ENCODE measurements at regions not wholly inside any gene's neighbourhood (a gene's known extent, or its start where the extent isn't known, plus 50 kb on each side); places are given as distances from the start of the nearest gene placed in this dataset.
"Not testable (repeated sequence)": the region's sequence is repeated elsewhere in the genome, so short reads cannot be mapped to it uniquely, and the experiment has no call there.

GRCh38 chr4:59374416-59374815 lies 1825.7 kb upstream of the ADGRL3 start:
- Histone ChIP-seq H3K27ac (no peak overlapping the region), H3K9me3 (replicated peaks) (no peaks in the 10 kb centered on the region), H3K36me3 (no peaks in the 10 kb centered on the region), H3K4me3 (no peak overlapping the region), H3K4me1 (replicated peaks) (no peaks in the 10 kb centered on the region), H3K27me3 (replicated peaks) (no peaks in the 10 kb centered on the region)
- no peak for DNase-seq (ENCODE audit: low read depth in 1 of 2, low spot score in 2 of 2)

DNA sequence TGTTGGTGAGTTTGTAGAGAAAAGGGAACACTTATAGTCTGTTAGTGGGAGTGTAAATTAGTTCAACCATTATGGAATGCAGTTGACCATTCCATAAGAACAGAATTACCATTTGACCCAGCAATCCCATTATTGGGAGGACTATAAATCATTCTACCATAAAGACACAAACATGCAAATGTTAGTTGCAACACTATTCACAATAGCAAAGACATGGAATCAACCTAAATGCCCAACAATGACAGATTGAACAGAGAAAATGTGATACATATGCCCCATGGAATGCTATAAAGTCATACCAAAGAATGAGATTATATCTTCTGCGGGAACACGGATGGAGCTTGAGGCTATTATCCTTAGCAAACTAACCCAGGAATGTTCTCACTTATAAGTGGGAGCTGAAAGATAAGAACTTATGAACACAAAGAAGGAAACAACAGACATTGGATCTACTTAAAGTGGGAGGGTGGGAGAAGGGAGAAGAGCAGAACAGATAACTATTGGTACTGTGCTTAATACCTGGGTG lies 1819.2 kb upstream of the ADGRL3 start:
- Histone ChIP-seq H3K27ac (no peak overlapping the region), H3K4me1 (replicated peaks) (no peaks in the 10 kb centered on the region), H3K36me3 (no peaks in the 10 kb centered on the region), H3K9me3 (replicated peaks) (no peaks in the 10 kb centered on the region), H3K4me3 (no peak overlapping the region), H3K27me3 (replicated peaks) (no peaks in the 10 kb centered on the region)
- no peak for DNase-seq (ENCODE audit: low read depth in 1 of 2, low spot score in 2 of 2)

GRCh38 chr4:59381591-59381990 lies 1818.5 kb upstream of the ADGRL3 start:
- Histone ChIP-seq H3K4me1 (replicated peaks) (no peaks in the 10 kb centered on the region), H3K27me3 (replicated peaks) (no peaks in the 10 kb centered on the region), H3K27ac (no peak overlapping the region), H3K4me3 (no peak overlapping the region), H3K9me3 (replicated peaks) (no peaks in the 10 kb centered on the region), H3K36me3 (no peaks in the 10 kb centered on the region)
- DNase-seq (ENCODE audit: low read depth in 1 of 2, low spot score in 2 of 2), result no peak

- Histone ChIP-seq H3K27me3 (replicated peaks) (no peaks in the 10 kb centered on the region), H3K9me3 (replicated peaks) (no peaks in the 10 kb centered on the region), H3K27ac (no peak overlapping the region), H3K4me1 (replicated peaks) (no peaks in the 10 kb centered on the region), H3K4me3 (no peak overlapping the region), H3K36me3 (no peaks in the 10 kb centered on the region)
- DNase-seq (ENCODE audit: low read depth in 1 of 2, low spot score in 2 of 2), result no peak
Measured at GRCh38 chr4:59387759-59388758, 1812.1 kb upstream of the ADGRL3 start.

GRCh38 chr4:59393780-59394179 lies 1806.3 kb upstream of the ADGRL3 start:
- Histone ChIP-seq H3K9me3 (replicated peaks) (no peaks in the 10 kb centered on the region), H3K4me3 (no peak overlapping the region), H3K4me1 (replicated peaks) (no peaks in the 10 kb centered on the region), H3K27me3 (replicated peaks) (no peaks in the 10 kb centered on the region), H3K36me3 (no peaks in the 10 kb centered on the region), H3K27ac (no peak overlapping the region)
- no peak for DNase-seq (ENCODE audit: low read depth in 1 of 2, low spot score in 2 of 2)

- no peak overlapping the region for H3K27ac ChIP-seq
Measured at GRCh38 chr4:59400334-59400733, 1799.8 kb upstream of the ADGRL3 start.

DNA sequence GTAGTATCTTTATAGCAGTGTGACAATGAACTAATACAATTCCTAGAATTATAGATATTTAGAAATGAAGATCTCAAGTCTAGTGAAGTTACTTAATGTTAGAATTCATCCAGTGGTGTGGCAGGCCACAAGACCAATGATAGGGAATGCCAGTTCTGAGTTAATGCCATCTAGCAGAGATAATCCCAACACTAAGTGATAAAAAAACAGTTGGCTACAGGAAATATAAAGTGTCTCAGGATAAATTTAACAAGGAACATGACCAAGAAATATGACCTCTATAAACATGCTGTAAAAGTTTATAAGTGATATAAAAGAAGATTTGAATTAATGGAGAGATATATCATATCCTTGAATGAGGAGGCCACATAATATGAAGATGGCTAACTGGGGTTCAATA lies 1790.5 kb upstream of the ADGRL3 start:
- Histone ChIP-seq H3K4me1 (replicated peaks) (no peaks in the 10 kb centered on the region), H3K27ac (no peak overlapping the region), H3K9me3 (replicated peaks) (no peaks in the 10 kb centered on the region), H3K36me3 (no peaks in the 10 kb centered on the region), H3K27me3 (replicated peaks) (no peaks in the 10 kb centered on the region), H3K4me3 (no peak overlapping the region)
- no peak for DNase-seq (ENCODE audit: low read depth in 1 of 2, low spot score in 2 of 2)

More at GRCh38 chr4:59400334-59400733, 1799.8 kb upstream of the ADGRL3 start:
- DNase-seq (ENCODE audit: low read depth in 1 of 2, low spot score in 2 of 2), result no peak
- Histone ChIP-seq H3K36me3 (no peaks in the 10 kb centered on the region), H3K4me3 (no peak overlapping the region), H3K4me1 (replicated peaks) (no peaks in the 10 kb centered on the region), H3K9me3 (replicated peaks) (no peaks in the 10 kb centered on the region), H3K27me3 (replicated peaks) (no peaks in the 10 kb centered on the region)

DNA sequence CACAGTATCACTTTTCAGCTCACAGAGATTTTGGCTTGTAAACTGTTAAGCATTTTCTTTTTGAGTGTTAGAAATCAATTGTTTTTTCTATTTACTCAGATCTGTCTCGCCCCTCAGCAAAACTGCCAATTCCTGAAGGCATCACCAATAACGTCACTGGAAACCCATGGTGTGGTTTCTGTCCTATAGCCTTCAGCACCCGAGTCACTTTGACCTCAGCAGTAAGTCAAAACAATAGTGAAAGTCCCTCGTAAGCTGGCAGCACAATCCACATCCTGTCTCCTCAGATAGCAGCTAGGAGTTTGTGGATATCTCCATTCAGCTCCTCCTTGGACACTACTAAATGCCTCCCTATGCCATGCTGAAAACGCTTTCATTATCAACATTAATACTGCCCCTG lies 1787.4 kb upstream of the ADGRL3 start:
- Histone ChIP-seq H3K27ac (no peak overlapping the region), H3K4me1 (replicated peaks) (no peaks in the 10 kb centered on the region), H3K27me3 (replicated peaks) (no peaks in the 10 kb centered on the region), H3K4me3 (no peak overlapping the region), H3K36me3 (no peaks in the 10 kb centered on the region), H3K9me3 (replicated peaks) (no peaks in the 10 kb centered on the region)
- no peak for DNase-seq (ENCODE audit: low read depth in 1 of 2, low spot score in 2 of 2)

DNA sequence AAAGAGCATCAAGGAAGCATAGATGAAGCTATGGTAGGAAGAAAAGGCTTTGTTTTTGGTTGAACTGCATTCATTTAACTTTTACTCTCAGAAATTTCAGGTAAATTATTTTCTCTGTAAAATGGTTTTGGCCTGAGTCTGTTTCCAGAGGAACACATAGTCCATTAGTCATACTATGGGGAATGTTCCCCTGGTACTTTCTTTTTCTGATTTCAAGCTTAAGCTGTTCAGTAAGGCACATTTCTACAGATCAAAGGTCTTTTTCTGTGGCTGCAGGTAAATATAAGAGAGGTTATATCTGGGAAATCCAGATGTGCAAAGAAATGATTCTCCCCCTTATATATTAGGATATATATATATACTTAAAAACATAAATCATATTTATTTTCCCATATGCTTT lies 1744.4 kb upstream of the ADGRL3 start:
- H3K4me3 ChIP-seq, result no peak overlapping the region
- no peak for DNase-seq (ENCODE audit: low read depth in 1 of 2, low spot score in 2 of 2)
- no peaks in the 10 kb centered on the region for H3K36me3 ChIP-seq
- H3K27ac ChIP-seq, result no peak overlapping the region
- no peaks in the 10 kb centered on the region; the same call in 1 of the 2 replicates for H3K9me3 ChIP-seq (replicated peaks)
- H3K27me3 ChIP-seq (replicated peaks), result no peaks in the 10 kb centered on the region
- no peaks in the 10 kb centered on the region for H3K4me1 ChIP-seq (replicated peaks)

GRCh38 chr4:59457576-59457975 lies 1742.5 kb upstream of the ADGRL3 start:
- Histone ChIP-seq H3K27me3 (replicated peaks) (no peaks in the 10 kb centered on the region), H3K9me3 (replicated peaks) (no peaks in the 10 kb centered on the region; the same call in 1 of the 2 replicates), H3K4me1 (replicated peaks) (no peaks in the 10 kb centered on the region), H3K4me3 (no peak overlapping the region), H3K27ac (no peak overlapping the region), H3K36me3 (no peaks in the 10 kb centered on the region)
- no peak for DNase-seq (ENCODE audit: low read depth in 1 of 2, low spot score in 2 of 2)

GRCh38 chr4:59484944-59485343 lies 1715.2 kb upstream of the ADGRL3 start:
- Histone ChIP-seq H3K9me3 (replicated peaks) (0 out of 2 replicates have a peak, but pooled peaks cover 6% of the 10 kb centered on the region), H3K4me3 (no peak overlapping the region), H3K4me1 (replicated peaks) (no peaks in the 10 kb centered on the region), H3K36me3 (no peaks in the 10 kb centered on the region), H3K27ac (no peak overlapping the region), H3K27me3 (replicated peaks) (no peaks in the 10 kb centered on the region)
- no peak for DNase-seq (ENCODE audit: low read depth in 1 of 2, low spot score in 2 of 2)

DNA sequence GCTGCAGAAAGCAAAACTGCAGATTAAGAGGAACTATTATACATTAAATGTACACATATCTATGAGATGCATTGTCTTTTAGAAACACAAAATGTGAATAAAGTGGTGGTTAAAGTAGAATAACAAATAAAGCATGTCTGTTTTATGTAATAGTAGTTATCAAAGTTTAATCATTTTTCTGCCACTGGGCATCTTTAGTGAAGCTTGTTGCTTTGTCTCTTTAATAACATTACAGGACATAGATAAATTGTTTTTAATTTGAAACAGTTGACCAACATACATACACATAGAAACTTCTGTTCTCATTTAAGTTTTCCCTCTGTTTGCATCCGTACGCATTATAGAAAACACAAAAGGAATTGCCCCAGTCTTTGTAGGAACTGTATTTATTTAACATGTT lies 1700.0 kb upstream of the ADGRL3 start:
- no peaks in the 10 kb centered on the region for H3K36me3 ChIP-seq
- H3K27ac ChIP-seq, result no peak overlapping the region
- H3K4me3 ChIP-seq, result no peak overlapping the region
- H3K27me3 ChIP-seq (replicated peaks), result no peaks in the 10 kb centered on the region
- H3K9me3 ChIP-seq (replicated peaks), result no peaks in the 10 kb centered on the region
- DNase-seq (ENCODE audit: low read depth in 1 of 2, low spot score in 2 of 2), result no peak
- H3K4me1 ChIP-seq (replicated peaks), result no peaks in the 10 kb centered on the region

GRCh38 chr4:59503731-59504130 lies 1696.4 kb upstream of the ADGRL3 start:
- no peaks in the 10 kb centered on the region for H3K9me3 ChIP-seq (replicated peaks)
- no peak overlapping the region for H3K4me3 ChIP-seq
- no peaks in the 10 kb centered on the region for H3K27me3 ChIP-seq (replicated peaks)
- H3K27ac ChIP-seq, result no peak overlapping the region
- H3K36me3 ChIP-seq, result no peaks in the 10 kb centered on the region
- no peaks in the 10 kb centered on the region for H3K4me1 ChIP-seq (replicated peaks)
- no peak for DNase-seq (ENCODE audit: low read depth in 1 of 2, low spot score in 2 of 2)

DNA sequence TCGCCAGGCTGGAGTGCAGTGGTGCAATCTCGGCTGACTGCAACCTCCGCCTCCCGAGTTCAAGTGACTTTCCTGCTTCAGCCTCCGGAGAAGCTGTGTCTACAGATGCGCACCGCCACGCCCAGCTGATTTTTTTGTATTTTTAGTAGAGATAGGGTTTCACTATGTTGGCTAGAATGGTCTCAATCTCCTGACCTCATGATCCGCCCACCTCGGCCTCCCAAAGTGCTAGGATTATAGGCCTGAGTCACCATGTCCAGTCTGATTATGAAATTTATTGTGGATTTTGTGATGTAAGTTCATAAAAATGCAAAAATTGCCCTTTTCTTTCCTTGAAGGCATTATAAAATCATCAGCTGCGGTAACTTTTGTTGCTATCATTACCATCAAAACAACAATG lies 1688.3 kb upstream of the ADGRL3 start:
- H3K36me3 ChIP-seq; H3K27ac ChIP-seq; H3K4me1 ChIP-seq (replicated peaks); H3K9me3 ChIP-seq (replicated peaks); DNase-seq (ENCODE audit: low read depth in 1 of 2, low spot score in 2 of 2); H3K4me3 ChIP-seq; H3K27me3 ChIP-seq (replicated peaks): not testable (repeated sequence)
